HUDEP-2 (cell line): ENCODE measurements at regions not wholly inside any gene's neighbourhood (a gene's known extent, or its start where the extent isn't known, plus 50 kb on each side); places are given as distances from the start of the nearest gene placed in this dataset.

Experiments used
- DNase-seq, 76 experiments: peaks; one replicate each; lab custom pipeline; 2025; ENCODE audit not compliant: unreplicated experiment in 76 of 76; lab: John Stamatoyannopoulos, UW

DNA sequence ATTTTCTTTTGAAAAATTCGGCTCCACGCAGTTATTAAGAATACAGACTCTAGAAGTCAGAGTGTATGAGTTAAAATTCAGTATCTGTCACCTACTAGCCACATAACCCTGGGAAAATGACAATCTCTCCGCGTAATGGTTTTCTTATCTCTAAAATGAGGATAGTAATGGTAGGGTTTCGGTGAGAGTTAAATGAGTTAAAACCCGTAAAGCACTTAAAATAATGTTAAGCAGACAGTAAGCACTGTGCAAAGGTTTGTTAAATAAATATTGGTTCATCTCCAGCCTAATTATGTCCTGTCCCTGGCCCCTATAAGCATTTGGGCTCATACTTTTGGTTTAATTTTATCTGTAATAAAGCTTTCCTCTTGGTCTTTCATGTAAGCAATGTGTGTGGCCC is 350.8 kb upstream of the GRIA3 start:
- DNase-seq: no peak

DNA sequence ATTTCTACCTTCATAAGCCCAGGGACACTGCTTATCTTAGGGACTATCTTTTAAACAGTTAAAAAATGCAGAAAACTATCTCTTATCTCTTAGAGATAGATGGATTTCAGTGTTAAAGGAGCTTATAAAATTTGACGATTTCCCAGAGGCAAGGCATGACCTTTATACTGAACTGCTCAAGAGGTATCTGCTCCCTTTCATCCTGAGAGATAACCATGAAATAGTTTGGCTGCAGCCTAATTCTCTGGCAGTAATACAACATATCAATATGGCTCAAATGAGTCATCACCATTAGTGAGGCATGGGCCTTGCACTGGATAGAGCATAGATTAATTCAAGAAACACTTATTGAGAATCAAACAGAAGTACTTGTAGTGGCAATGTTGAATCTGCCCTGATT is 348.2 kb upstream of the GRIA3 start:
- no peak for DNase-seq

DNA sequence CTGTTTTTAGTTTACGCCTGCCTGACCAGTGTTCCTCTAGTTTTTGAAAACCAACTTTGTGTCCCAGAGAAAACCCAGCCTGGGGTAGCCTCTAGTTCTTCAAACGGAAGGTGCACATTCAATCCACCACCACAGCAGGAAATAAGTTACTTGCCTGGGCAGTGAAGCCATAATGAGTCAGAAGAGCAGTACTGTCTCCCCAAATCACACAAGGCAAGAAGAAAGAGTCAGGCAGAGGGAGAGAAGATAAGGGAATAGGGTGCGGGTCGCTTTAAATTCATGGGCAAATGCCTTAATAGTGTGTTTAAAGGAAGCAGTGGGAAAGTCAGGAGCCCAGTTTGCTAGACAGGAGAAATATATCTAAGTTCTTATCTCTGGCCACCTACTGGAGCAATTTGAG is 333.8 kb upstream of the GRIA3 start:
- no peak for DNase-seq

DNA sequence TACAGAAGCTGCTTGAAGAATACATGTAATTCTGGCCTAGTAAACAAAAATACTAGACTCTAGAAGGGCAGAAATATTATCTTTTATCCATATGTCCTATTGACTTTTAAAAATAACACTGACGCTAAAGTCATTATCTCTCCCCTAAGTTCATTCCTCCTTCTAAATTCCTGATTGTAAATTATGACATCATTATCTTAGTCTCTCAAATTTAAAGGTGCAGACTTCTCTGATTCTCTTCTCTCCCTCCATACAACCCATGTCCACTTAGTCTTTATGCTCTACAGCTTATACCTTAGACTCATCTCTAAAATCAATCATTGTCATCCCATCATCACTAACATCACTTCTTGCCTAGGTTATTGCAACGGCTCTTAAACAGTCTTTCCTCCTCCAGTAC is 327.9 kb upstream of the GRIA3 start:
- DNase-seq: no peak

DNA sequence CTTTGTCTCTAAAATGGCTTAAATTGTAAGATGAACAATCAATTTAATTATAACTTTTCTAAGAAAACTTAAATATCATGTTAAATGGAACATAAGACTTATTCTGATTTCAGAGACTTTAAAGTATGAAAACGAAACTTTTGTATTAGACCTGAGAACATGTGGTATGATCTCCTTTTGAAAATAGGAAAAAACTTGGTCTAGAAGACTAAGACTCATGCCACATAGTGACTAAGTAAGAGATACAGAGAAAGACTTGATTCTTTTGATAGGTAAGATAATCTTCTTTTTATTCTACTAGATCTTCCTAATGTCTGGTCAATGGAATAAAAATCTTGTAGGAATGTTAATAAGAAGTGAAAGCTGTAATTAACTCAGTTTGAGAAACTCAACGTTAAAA is 326.3 kb upstream of the GRIA3 start:
- DNase-seq: no peak

DNA sequence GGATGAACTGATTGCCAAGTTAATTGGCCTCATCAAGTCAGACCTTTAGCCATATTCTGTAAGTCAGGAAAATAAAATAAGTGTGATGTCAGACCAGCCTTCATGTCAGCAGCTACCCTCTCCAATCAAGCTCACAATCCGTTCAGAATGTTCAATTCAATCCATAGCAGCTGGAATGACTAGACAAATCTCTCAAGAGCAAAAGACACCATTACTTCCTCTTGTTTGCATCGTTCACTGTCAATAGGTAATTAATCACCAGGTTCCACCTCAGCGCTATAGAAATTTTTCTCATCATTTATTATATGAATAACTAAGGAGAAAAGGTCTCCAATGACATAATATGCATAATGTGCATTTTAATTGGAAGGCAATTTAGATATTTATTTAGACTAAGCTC is 321.0 kb upstream of the GRIA3 start:
- no peak for DNase-seq

DNA sequence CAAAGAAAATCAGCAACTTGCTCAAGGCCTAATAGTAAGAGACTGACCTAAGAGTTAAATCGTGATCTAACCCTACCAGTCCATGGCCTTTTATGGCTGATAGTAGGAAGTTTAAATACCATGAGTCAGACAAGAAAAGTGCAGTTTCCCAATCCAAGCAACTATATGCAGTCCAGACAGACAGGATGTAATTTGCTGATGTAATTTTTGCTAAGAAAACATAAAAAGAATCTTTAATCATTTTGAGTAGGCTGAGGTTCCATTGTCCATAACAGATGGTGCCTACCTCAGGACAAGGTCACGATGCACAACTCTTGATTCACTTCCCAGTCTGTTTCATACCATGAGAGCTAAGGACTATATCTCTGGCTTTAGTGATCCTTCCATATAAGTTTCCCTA is 317.5 kb upstream of the GRIA3 start:
- no peak for DNase-seq

DNA sequence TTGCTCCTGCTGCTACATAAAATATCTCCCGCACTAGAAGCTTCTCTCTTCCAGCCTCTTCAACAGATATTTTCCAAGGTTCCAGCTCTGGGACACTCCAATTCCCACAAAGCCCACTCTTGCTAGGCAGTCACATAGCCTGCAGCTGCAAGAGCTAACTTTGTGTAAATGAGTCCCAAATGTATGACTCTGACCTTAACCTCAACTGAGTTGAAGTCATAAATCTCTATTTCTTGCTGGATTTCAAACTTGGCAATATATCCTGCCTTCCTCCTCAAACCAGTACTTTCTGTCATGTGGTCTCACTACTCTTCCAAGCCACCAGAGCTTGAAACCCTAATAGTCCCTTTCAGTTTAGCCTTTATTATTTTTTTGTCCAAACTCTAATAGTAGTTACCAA is 315.4 kb upstream of the GRIA3 start:
- DNase-seq: no peak

DNA sequence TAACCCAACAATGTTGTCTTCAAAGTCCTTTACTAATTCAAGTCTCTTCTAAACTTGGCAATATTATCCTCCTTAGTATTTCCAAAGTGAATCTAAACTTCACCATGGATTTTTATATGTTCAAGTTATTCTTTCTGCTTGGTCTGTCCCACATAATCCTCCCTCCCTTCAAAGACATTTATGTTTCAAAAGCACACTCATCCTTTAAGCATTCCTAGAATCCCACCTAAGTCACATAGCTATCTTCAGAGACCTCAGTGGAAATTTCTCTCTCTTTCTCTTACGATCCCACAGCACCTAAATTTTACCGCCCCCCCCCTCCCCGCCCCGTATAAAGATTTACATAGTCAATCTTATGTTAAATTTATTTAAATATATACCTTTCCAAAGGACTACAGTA is 314.9 kb upstream of the GRIA3 start:
- no peak for DNase-seq

DNA sequence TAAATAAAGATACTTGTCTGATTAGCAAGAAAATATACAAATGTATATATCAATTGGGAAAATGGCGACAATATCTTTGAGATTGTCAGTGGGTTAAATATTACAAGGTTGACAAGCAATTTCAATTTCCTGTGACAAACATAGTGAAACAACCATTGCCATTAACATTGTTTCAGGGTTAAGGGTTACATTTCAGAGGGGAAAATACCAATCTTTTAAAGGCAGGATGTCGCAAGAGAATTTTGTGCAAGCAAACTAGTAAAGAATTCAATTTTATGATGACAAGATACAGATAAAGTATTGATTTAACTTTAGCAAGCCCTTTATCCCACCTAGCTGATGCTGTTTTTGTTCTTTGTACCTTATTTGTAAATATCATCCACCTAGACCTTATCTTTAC is 305.8 kb upstream of the GRIA3 start:
- DNase-seq: no peak

DNA sequence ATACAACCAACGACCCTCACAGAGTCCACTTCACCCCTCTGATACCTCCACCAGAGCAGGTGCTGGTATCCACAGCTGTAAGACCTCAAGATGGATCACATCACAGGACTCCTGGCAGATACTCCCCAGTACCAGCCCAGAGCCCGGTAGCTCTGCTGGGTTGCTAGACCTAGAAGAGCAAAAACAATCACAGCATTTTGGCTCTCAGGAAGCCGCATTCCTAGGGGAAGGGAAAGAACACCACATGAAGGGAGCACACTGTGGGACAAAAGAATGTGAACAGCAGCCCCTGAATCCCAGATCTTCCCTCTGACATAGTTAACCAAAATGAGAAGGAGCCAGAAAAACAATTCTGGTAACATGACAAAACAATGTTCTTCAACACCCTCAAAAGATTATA is 303.1 kb upstream of the GRIA3 start:
- DNase-seq: no peak

DNA sequence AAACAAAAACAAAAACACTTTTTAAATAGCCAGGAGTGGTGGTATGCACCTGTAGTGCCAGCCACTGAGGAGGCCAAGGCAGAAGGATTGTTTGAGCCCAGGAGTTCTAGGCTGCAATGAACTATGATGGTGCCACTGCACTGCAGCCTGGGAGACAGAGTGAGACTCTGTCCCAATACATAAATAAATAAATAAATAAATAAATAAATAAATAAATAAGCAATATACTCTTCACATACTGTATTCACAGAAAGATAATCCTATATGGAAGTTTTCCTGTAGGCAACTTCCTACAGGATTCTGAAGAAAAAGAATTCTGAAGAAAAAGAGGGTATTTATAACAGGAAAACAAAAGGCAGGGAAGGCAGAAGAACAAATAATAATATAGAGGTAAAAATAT is 293.3 kb upstream of the GRIA3 start:
- no peak for DNase-seq

DNA sequence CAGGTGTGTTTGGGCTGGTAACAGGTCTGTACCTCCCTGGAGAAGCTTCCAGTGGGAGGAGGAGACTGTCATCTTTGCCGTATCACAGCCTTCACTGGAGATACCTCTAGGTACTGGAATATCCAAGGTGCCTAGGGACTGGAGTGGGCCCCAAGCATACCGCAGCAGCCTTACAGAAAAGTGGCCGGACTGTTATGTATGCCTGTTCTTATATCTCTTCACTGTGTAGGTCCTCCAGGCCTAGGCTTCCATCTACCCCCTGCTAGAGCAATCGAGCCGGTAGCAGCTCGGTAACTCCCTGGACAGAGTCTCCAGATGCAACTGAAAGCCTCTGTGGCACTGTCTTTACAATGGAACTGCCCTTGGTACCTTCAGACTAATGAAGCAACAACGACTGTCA is 277.4 kb upstream of the GRIA3 start:
- no peak for DNase-seq

DNA sequence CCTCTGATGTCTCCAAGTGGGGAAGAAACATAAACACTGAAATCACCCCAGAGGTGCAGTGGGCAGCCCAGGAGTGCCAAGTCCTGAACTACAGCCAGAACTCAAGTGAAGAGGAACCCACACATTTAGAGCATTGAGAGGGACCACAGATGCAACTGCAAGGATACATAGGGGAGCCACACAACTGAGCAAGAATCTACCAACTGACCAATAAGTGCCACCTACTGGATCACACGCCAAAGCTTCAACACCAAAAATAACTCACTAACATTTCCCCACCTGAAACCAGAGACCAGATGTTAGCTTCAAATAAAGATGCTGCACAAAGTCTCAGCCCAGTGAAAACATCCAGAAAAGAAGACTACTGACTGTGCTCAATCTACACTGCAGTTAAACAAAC is 276.7 kb upstream of the GRIA3 start:
- no peak for DNase-seq

DNA sequence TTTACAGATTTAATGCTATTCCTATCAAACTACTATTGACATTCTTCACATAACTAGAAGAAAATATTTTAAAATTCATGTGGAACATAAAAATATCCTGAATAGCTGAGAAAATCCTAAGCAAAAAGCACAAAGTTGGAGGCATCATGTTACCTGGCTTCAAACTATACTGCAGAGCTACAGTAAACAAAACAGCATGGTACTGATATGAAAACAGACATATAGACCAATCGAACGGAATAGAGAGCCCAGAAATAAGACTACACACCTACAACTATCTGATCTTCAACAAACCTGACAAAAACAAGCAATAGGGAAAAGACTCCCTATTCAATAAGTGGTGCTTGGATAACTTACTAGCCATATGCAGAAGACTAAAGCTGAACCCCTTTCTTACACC is 273.4 kb upstream of the GRIA3 start:
- DNase-seq: no peak

DNA sequence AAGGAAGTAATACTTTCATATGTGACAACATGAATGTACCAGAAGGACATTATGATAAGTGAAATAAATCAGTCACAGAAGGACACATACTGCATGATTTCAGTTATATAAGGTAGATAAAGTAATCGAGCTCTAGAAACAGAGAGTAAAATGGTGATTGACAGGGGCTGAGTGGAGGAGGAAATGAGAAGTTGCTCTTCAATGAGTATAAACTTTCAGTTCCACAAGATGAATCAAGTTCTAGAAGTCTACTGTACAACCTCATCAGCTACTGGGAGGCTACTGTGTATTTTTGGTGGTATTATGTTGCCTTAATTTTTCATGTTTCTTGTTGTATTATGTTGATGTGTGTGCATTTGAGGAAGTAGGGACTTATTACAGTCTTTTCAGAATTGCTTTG is 270.9 kb upstream of the GRIA3 start:
- no peak for DNase-seq

DNA sequence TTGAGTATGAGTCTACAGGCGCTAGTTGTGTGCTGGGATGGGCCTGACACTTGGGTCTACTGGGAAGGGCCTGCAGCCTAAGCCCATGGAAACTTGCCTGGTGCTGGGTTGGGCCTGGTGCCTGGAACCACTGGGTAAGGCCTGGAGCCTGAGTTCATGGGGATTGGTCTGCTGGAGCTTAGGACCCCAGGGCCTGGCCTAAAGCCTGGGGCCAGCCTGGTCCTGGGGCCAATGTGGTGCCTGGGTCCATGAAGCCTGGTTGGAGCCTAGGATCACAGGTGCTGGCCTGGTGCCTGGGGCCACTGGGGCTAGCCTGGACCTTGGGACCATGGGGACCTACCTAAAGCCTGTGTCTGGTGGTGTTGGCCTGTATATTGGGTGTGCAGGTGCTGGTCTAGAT is 270.3 kb upstream of the GRIA3 start:
- no peak for DNase-seq

DNA sequence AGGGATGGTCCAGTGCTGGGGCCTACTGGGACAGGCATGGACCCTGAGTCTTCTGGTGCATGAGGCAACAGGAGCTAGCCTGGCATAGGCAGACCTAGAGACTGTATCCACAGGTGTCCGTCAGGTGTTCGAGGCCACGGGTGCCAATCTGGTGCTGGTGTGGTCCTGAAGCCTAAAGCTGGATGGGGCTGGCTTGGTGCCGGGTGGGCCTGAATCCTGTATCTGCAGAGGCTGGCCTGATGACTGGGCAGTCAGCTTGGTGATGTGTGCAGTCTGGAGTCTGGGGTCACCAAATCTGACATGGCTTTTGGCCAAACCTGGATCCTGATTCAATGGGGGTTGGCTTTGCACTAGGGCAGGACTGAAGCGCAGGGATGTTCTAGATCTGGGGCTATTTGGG is 269.8 kb upstream of the GRIA3 start:
- no peak for DNase-seq

DNA sequence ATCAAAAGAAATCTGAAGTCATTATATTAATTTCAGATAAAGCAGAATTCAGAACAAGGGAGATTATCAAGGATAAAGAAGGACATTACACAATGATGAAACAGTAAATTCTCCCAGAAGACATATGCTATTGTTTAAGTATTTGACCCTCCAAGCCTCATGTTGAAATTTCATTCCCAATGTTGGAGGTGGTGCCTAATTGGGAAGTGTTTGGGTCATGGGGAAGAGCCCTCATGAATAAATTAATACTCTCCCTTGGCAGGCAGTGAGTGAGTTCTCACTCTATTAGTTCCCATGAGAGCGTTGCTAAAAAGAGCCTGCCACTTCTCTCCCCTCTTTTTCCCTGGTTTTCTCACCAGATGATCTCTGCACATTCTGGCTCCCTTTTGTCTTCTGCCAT is 249.9 kb upstream of the GRIA3 start:
- no peak for DNase-seq

DNA sequence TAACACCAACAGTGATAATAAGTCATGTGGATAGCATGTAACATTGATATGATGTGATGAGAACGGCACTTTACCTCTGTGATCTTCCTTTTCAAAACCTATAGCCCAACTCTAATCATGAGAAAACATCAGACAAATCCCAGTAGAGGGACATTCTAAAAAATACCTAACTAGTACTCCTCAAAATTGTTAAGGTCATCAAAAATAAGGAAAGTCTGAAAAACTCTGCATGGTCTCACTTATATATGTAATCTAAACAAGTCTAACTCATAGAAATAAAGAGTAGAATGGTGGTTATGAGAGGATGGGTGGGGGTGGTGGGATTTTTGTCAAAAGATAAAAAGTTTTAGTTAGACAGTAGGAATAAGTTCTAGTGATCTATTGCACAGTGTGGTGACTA is 243.9 kb upstream of the GRIA3 start:
- no peak for DNase-seq

DNA sequence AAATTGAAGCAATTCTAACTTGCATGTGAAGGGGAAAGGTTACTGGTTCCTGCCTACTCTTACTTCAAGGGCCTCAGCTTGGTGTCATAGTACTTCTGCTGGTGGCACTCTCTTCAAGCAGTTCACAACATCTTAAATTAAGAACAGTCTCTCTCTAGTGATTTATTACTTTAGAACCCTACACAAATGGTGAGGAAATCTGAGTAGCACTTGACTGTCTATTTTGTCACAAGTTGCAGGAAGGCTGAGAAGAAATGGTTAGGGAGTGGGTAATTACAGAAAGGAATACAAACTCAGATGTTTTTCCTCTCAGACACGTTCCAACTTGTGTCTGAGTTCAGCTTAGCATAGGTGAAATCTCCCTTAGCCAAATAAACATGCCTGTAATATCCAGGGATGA is 242.3 kb upstream of the GRIA3 start:
- no peak for DNase-seq

DNA sequence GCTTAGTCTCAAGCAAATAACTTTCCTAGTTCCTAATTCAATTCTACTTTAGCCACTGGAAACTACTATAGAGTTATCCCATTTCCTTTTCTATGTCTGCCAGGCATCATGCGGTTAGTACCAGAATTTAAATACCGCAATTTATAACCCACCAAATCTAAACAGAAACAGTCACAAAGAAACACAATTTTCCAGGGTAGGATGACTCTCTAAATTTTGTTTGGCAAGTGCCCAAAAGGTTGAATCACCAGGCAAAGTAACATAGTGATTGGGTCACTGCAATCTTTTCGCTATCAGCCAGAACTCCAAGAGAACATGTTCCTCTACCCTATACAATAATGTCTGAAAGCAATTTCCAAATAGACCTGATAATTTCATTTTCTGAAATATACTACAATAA is 240.2 kb upstream of the GRIA3 start:
- peak in 1 of 76 experiments; percentile 7 for DNase-seq

DNA sequence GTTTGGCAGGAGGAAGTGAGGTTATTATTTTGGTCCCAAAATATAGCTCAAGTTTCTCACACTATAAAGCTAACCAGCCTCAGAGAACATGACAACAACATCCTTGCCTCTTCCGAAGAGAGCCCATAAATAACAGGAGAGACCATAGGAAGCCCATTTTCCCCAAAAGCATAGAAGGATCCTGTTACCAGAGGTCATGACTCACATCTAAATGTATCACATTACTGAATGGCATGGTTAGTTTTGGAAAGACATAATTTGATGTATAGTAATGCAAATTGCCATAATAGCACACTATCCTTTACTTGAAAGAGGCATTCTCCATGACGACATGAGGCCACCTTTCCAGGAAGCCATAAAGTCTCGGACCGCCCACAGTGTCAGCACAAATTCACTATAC is 238.8 kb upstream of the GRIA3 start:
- DNase-seq: no peak

DNA sequence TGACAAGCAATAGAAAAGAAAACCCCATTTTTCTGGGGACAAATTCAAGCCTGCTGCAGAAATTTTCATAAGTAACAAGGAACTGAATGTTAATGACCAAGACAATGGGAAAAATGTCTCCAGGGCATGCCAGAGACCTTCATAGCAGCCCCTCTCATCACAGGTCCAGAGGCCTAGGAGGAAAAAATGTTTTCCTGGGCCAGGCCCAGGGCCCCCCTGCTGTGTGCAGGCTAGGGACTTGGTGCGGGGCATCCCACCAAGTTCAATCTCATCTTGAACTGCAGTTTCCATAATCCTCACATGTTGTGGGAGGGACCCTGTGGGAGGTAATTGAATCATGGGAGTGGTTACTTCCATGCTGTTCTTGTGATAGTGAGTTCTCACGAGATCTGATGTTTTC is 211.5 kb upstream of the GRIA3 start:
- no peak for DNase-seq
